ENCODE measurements at regions not wholly inside any gene's neighbourhood (a gene's known extent, or its start where the extent isn't known, plus 50 kb on each side); places are given as distances from the start of the nearest gene placed in this dataset.

GRCh38 chr10:21363092-21363730 is 162.3 kb downstream of the SKIDA1 start:
- peak; percentile 35; the same call in 1 of the 2 replicates for TF ChIP-seq NFIC (IDR thresholded peaks at IDR 0.05)
- no peak for TF ChIP-seq USF1 (IDR thresholded peaks at IDR 0.05)

GRCh38 chr10:21359202-21359601 is 166.3 kb downstream of the SKIDA1 start:
- TF ChIP-seq CREB1 (IDR thresholded peaks at IDR 0.05; ENCODE audit: low read depth) (no peak), NFIC (IDR thresholded peaks at IDR 0.05) (no peak), EP300 (IDR thresholded peaks at IDR 0.05; ENCODE audit: borderline replicate concordance) (no peak)

- TF ChIP-seq MAX (IDR thresholded peaks at IDR 0.05) (no peak), RAD21 (IDR thresholded peaks at IDR 0.05; ENCODE audit: low read depth) (no peak), CEBPB (IDR thresholded peaks at IDR 0.05) (no peak), EGR1 (IDR thresholded peaks at IDR 0.05) (no peak), YY1 (IDR thresholded peaks at IDR 0.05; ENCODE audit: low read depth) (no peak), TAF1 (IDR thresholded peaks at IDR 0.05; ENCODE audit: low read depth) (no peak), FOXM1 (IDR thresholded peaks at IDR 0.05; ENCODE audit: borderline replicate concordance, low read depth) (no peak), TEAD4 (IDR thresholded peaks at IDR 0.05) (no peak), TCF12 (IDR thresholded peaks at IDR 0.05; ENCODE audit: low read depth) (no peak), ZBTB7A (IDR thresholded peaks at IDR 0.05; ENCODE audit: low read depth) (no peak), USF1 (IDR thresholded peaks at IDR 0.05) (no peak), CREB1 (IDR thresholded peaks at IDR 0.05; ENCODE audit: low read depth) (no peak), REST (IDR thresholded peaks at IDR 0.05; ENCODE audit: low read depth) (no peak), EP300 (IDR thresholded peaks at IDR 0.05; ENCODE audit: borderline replicate concordance) (no peak), NFIC (IDR thresholded peaks at IDR 0.05) (no peak)
Measured at GRCh38 chr10:21355591-21356011, 169.9 kb downstream of the SKIDA1 start.

GRCh38 chr10:21352886-21353285 is 172.6 kb downstream of the SKIDA1 start:
- TF ChIP-seq ZBTB7A (IDR thresholded peaks at IDR 0.05; ENCODE audit: low read depth), result no peak
- TF ChIP-seq EGR1 (IDR thresholded peaks at IDR 0.05), result no peak
- no peak for TF ChIP-seq TAF1 (IDR thresholded peaks at IDR 0.05; ENCODE audit: low read depth)
- no peak for TF ChIP-seq FOXM1 (IDR thresholded peaks at IDR 0.05; ENCODE audit: borderline replicate concordance, low read depth)
- TF ChIP-seq NFIC (IDR thresholded peaks at IDR 0.05), result no peak
- no peak for TF ChIP-seq EP300 (IDR thresholded peaks at IDR 0.05; ENCODE audit: borderline replicate concordance)
- no peak for TF ChIP-seq TEAD4 (IDR thresholded peaks at IDR 0.05)
- TF ChIP-seq REST (IDR thresholded peaks at IDR 0.05; ENCODE audit: low read depth), result no peak
- TF ChIP-seq MAX (IDR thresholded peaks at IDR 0.05), result no peak
- TF ChIP-seq YY1 (IDR thresholded peaks at IDR 0.05; ENCODE audit: low read depth), result no peak
- TF ChIP-seq CREB1 (IDR thresholded peaks at IDR 0.05; ENCODE audit: low read depth), result no peak
- no peak for TF ChIP-seq RAD21 (IDR thresholded peaks at IDR 0.05; ENCODE audit: low read depth)
- TF ChIP-seq USF1 (IDR thresholded peaks at IDR 0.05), result no peak
- TF ChIP-seq TCF12 (IDR thresholded peaks at IDR 0.05; ENCODE audit: low read depth), result no peak
- TF ChIP-seq CEBPB (IDR thresholded peaks at IDR 0.05), result no peak

- TF ChIP-seq EP300 (IDR thresholded peaks at IDR 0.05; ENCODE audit: borderline replicate concordance) (no peak), TEAD4 (IDR thresholded peaks at IDR 0.05) (no peak), TAF1 (IDR thresholded peaks at IDR 0.05; ENCODE audit: low read depth) (no peak), ZBTB7A (IDR thresholded peaks at IDR 0.05; ENCODE audit: low read depth) (no peak), EGR1 (IDR thresholded peaks at IDR 0.05) (no peak), TCF12 (IDR thresholded peaks at IDR 0.05; ENCODE audit: low read depth) (no peak), USF1 (IDR thresholded peaks at IDR 0.05) (no peak), RAD21 (IDR thresholded peaks at IDR 0.05; ENCODE audit: low read depth) (no peak), FOXM1 (IDR thresholded peaks at IDR 0.05; ENCODE audit: borderline replicate concordance, low read depth) (no peak), CREB1 (IDR thresholded peaks at IDR 0.05; ENCODE audit: low read depth) (no peak), REST (IDR thresholded peaks at IDR 0.05; ENCODE audit: low read depth) (no peak), CEBPB (IDR thresholded peaks at IDR 0.05) (no peak), YY1 (IDR thresholded peaks at IDR 0.05; ENCODE audit: low read depth) (no peak), NFIC (IDR thresholded peaks at IDR 0.05) (no peak), MAX (IDR thresholded peaks at IDR 0.05) (no peak)
Measured at GRCh38 chr10:21349912-21350286, 175.6 kb downstream of the SKIDA1 start.

Measured in Ishikawa (cell line).